Activated naive CD8-positive, alpha-beta T cell treated with anti-CD3 and anti-CD28 coated beads for 36 hours (primary cell): ENCODE measurements at regions not wholly inside any gene's neighbourhood (a gene's known extent, or its start where the extent isn't known, plus 50 kb on each side); places are given as distances from the start of the nearest gene placed in this dataset.
"Not testable (repeated sequence)": the region's sequence is repeated elsewhere in the genome, so short reads cannot be mapped to it uniquely, and the experiment has no call there.

ENCODE experiments used
- DNase-seq: peaks from one replicate; pipeline ENCODE4 v3.0.0; 2021
- H3K27ac Mint-ChIP-seq: one replicate; pipeline ENCODE4 v1.8.0; 2022; ENCODE audit warnings: mild to moderate bottlenecking, moderate library complexity, mixed read lengths
- H3K27me3 Mint-ChIP-seq: one replicate; pipeline ENCODE4 v1.8.0; 2022; ENCODE audit warnings: mild to moderate bottlenecking, mixed read lengths
- H3K36me3 Mint-ChIP-seq: one replicate; pipeline ENCODE4 v1.8.0; 2021; ENCODE audit warnings: mild to moderate bottlenecking, mixed read lengths
- H3K4me1 Mint-ChIP-seq: one replicate; pipeline ENCODE4 v1.8.0; 2021; ENCODE audit warnings: mixed read lengths
- H3K4me3 Mint-ChIP-seq: one replicate; pipeline ENCODE4 v1.8.0; 2022; ENCODE audit warnings: mild to moderate bottlenecking, moderate library complexity, mixed read lengths
- H3K9me3 Mint-ChIP-seq: one replicate; pipeline ENCODE4 v1.8.0; 2022; ENCODE audit warnings: mixed read lengths

DNA sequence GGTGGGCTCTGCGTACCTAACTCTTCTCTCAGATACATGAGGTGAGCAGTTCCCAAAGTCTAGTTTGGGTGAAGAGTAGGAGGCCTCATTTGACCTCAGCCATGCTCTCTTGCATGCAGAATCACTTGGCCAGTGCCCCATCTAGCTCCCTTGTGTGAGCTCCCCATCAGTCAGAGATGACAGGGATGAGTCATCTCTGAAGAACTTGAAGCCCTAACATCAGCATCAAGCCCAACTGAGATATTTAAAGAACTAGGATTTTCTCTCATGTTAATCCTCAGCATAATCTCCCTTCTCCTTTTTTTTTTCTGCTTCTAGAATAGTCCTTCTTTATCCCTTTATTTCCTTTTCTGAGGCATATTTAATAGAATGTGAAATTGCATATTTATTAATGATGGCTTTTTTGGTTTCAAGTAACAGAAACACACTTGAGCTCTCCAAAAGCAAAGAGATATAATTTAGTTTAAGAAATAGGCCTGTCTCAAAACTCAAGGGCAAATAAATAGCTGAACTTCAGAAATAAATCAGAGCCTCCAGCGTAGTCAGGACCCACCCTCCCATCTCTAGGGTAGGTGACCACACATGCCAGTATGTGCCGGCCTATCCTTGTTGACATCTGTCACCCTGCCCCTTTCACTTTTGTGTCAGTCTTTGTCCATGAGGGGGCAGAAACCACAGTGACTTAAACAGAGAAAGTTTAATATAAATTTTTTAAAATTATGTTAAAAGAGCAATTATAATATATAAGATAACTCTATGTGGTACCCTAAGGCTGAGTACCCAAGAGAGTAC is 112.3 kb downstream of the TSEN15 start:
- no peaks in the 10 kb centered on the region for H3K4me1 Mint-ChIP-seq

DNA sequence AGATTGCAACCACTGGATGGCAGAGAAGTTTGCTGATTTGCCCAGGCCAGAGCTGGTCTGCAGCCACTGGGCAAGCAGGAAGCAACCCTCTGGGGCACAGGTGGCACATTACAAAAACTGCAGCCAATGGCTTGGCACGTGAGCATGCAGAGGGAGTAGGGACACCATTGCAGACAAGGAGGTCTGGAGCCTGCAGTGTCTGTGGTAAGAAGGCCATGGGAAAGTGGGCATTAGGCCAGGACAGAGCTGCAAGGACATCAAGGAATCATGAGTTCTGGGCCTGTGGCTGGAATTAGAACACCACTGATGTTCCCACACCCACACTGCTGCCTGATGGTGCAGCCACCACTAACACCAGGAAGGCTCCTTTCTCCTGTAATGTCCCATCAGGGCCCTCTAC is 113.0 kb downstream of the TSEN15 start:
- no peak for DNase-seq
- no peaks in the 10 kb centered on the region for H3K36me3 Mint-ChIP-seq
- H3K4me1 Mint-ChIP-seq: no peaks in the 10 kb centered on the region
- H3K27ac Mint-ChIP-seq: no peak overlapping the region
- H3K27me3 Mint-ChIP-seq: no peaks in the 10 kb centered on the region
- peaks cover 2% of the 10 kb centered on the region for H3K9me3 Mint-ChIP-seq
- no peak overlapping the region for H3K4me3 Mint-ChIP-seq

More for the DNA sequence above, 112.3 kb downstream of the TSEN15 start:
- H3K36me3 Mint-ChIP-seq: no peaks in the 10 kb centered on the region
- no peak overlapping the region for H3K4me3 Mint-ChIP-seq
- H3K9me3 Mint-ChIP-seq: peaks cover 2% of the 10 kb centered on the region
- H3K27me3 Mint-ChIP-seq: no peaks in the 10 kb centered on the region
- H3K27ac Mint-ChIP-seq: no peak overlapping the region
- DNase-seq: no peak

DNA sequence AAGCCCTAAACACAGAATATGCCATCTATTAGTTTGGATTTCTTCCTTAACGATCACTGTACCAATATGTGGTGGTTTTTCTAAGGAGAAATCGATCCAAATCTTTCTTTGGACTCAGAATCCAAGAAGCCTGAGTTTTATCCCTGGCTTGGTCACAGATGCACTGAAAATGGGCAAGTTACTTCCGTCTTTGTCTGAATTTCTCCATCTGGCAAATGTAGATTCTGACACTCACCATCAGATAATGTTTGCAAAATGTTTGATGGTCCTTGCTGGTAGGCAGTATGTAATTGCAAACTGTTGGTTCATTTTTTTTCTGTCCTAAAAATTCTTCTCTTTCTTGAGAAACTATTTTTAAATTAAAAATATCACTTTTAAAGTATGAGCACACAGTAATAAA is 115.0 kb downstream of the TSEN15 start:
- no peak for DNase-seq
- Mint-ChIP-seq H3K4me1 (no peaks in the 10 kb centered on the region), H3K36me3 (no peaks in the 10 kb centered on the region), H3K9me3 (peaks cover 2% of the 10 kb centered on the region), H3K4me3 (no peak overlapping the region), H3K27me3 (peaks cover 2% of the 10 kb centered on the region), H3K27ac (no peak overlapping the region)

DNA sequence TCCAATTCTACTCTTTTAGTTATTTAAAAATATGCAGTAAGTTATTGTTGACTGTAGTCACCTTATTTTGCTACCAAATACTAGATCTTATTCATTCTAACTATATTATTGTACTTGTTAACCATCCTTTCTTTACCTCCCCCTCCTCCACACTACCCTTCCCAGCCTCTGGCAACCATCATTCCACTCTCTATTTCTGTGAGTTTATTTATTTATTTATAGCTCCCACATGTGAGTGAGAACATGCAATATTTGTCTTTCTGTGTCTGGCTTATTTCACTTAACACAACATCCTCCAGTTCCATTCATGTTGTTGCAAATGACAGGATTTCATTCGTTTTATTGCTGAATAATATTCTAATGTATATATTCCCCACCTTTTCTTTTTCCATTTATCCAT is 115.8 kb downstream of the TSEN15 start:
- H3K27ac Mint-ChIP-seq: no peak overlapping the region
- H3K9me3 Mint-ChIP-seq: peaks cover 2% of the 10 kb centered on the region
- peaks cover 2% of the 10 kb centered on the region for H3K27me3 Mint-ChIP-seq
- no peaks in the 10 kb centered on the region for H3K4me1 Mint-ChIP-seq
- no peaks in the 10 kb centered on the region for H3K36me3 Mint-ChIP-seq
- H3K4me3 Mint-ChIP-seq: no peak overlapping the region
- DNase-seq: no peak

DNA sequence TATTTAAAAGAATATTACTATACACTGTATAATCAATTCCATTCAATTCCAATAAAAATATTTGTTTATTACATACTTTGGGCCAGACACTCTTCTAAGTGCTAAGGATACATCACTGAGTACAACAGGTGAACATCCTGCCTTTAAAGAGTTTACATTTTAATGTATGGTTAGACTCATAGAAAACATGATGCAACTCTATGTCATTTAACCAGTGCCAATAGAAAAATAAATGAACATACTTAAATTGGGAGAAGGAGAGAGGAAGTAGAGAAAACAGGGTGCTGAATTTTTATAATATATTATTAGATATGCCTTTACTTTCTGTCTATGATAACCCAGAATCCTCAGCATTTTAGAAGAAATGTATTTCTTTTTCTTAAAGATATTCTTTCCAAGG is 119.2 kb downstream of the TSEN15 start:
- DNase-seq: no peak
- Mint-ChIP-seq H3K4me3 (no peak overlapping the region), H3K27me3 (peaks cover 2% of the 10 kb centered on the region), H3K36me3 (no peaks in the 10 kb centered on the region), H3K4me1 (no peaks in the 10 kb centered on the region), H3K9me3 (no peaks in the 10 kb centered on the region), H3K27ac (no peak overlapping the region)

DNA sequence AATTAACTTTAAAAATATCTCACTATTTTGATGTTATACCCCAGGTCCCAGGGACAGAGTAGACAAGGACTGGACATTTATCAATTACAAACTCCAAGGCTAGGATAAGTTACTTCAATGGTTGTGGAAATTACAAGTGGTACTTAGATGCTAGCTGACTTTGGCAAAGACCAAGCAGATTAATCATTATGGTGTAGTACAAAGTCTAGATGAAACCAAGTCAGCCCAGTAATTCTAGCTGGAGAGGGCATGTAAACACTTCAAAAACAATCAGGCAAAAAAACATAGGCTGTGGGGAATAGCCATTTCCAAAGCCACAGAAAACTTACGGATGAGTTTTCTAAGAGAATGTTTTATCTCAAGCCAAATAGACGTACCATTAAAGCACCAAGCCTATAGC is 124.5 kb downstream of the TSEN15 start:
- no peaks in the 10 kb centered on the region for H3K4me1 Mint-ChIP-seq
- no peak overlapping the region for H3K27ac Mint-ChIP-seq
- no peaks in the 10 kb centered on the region for H3K36me3 Mint-ChIP-seq
- H3K9me3 Mint-ChIP-seq: no peaks in the 10 kb centered on the region
- H3K4me3 Mint-ChIP-seq: no peak overlapping the region
- H3K27me3 Mint-ChIP-seq: no peaks in the 10 kb centered on the region
- DNase-seq: no peak

DNA sequence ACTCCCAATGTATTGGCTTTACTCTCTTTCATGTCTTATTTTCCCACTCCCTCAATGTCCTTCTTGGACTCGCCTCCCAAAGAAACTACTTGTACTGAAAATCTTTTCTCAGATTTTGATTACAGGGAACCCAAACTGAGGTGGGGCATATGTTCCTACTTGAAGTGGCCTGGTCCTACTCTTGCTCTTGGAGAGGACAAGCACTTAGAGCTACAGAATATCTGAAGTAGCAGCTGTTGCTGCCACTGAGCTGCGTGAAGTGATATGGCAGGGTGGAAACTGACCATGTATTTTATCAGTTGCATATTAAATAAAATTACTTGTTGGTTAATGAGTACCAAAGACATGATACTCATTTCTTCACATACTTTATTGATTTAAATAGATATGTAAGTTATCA is 129.5 kb downstream of the TSEN15 start:
- Mint-ChIP-seq H3K4me1 (no peaks in the 10 kb centered on the region), H3K27me3 (no peaks in the 10 kb centered on the region), H3K27ac (no peak overlapping the region), H3K4me3 (no peak overlapping the region), H3K36me3 (no peaks in the 10 kb centered on the region), H3K9me3 (no peaks in the 10 kb centered on the region)
- no peak for DNase-seq

DNA sequence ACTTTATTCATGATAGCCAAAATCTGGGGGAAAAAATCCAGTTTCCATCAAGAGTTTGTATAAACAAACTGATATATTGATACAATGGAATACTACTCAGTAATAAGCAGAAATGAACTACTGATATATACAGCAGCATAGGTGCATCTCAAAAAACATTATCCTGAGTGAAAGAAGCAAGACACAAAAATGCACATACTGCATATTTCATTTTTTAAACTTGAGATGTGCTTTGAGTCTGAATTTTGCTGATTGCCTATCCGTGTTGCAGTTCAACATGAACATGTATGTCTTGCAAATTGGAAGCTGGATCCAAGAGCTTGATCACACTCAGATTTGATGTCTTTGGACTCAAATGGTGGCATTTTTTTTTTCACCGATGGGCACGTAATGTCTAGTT is 132.4 kb downstream of the TSEN15 start:
- no peak overlapping the region for H3K27ac Mint-ChIP-seq
- no peak for DNase-seq

DNA sequence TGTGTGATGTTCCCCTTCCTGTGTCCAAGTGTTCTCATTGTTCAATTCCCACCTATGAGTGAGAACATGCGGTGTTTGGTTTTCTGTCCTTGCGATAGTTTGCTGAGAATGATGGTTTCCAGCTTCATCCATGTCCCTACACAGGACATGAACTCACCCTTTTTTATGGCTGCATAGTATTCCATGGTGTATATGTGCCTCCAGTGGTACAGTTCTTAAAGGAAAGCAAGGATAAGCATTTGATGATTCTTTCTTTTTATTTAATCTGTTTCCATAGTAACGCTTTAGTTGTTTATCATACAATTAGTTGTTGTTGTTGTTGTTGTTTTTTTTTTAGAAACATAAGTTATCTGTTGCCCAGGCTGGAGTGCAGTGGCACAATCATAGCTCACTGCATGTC is 133.1 kb downstream of the TSEN15 start:
- H3K4me3 Mint-ChIP-seq, H3K4me1 Mint-ChIP-seq, H3K27me3 Mint-ChIP-seq, H3K27ac Mint-ChIP-seq, H3K9me3 Mint-ChIP-seq, DNase-seq, H3K36me3 Mint-ChIP-seq: not testable (repeated sequence)

More for the DNA sequence above, 132.4 kb downstream of the TSEN15 start:
- no peaks in the 10 kb centered on the region for H3K9me3 Mint-ChIP-seq
- no peaks in the 10 kb centered on the region for H3K4me1 Mint-ChIP-seq
- H3K27me3 Mint-ChIP-seq: no peaks in the 10 kb centered on the region
- no peak overlapping the region for H3K4me3 Mint-ChIP-seq
- no peaks in the 10 kb centered on the region for H3K36me3 Mint-ChIP-seq

DNA sequence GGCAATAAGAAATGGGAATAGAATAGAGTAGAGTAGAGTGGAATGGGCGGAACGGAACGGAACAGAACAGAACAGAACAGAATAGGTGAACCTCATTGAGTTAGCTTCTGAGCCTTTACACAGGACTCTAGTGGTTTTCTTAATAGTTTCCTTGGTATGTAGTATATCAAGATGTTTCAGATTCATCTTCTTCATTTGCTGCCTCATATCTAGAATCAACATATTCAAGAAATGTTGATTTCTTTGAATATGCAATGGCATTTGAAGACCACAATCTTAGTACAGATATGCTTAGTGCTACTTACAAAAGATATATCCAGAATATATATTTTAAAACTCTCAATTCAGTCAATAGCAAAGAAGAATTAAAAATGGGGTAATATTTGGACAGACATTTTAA is 133.8 kb downstream of the TSEN15 start:
- Mint-ChIP-seq H3K36me3 (no peaks in the 10 kb centered on the region), H3K9me3 (no peaks in the 10 kb centered on the region), H3K27me3 (peaks cover 8% of the 10 kb centered on the region), H3K4me3 (no peak overlapping the region), H3K4me1 (no peaks in the 10 kb centered on the region), H3K27ac (no peak overlapping the region)
- no peak for DNase-seq

DNA sequence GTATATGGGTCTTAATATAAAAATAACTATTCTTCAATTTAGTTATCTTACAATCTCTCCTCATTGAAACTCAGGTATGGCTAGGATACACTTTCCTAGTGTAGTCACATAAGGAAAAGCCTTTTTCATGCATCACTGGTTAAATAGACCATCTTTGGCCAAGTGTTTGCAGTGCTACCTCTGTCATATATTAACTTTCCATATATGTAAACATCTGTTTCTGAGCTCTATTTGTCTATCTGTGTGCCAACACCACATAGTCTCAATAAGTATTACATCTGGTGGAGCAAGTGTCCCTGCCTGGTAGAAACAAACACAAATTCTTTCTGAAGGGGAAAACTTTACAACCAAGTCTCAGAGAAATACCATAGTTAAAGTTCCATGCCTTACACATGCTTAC is 134.6 kb downstream of the TSEN15 start:
- Mint-ChIP-seq H3K27me3 (peaks cover 13% of the 10 kb centered on the region), H3K36me3 (no peaks in the 10 kb centered on the region), H3K4me1 (no peaks in the 10 kb centered on the region), H3K4me3 (no peak overlapping the region), H3K27ac (no peak overlapping the region), H3K9me3 (no peaks in the 10 kb centered on the region)
- no peak for DNase-seq

DNA sequence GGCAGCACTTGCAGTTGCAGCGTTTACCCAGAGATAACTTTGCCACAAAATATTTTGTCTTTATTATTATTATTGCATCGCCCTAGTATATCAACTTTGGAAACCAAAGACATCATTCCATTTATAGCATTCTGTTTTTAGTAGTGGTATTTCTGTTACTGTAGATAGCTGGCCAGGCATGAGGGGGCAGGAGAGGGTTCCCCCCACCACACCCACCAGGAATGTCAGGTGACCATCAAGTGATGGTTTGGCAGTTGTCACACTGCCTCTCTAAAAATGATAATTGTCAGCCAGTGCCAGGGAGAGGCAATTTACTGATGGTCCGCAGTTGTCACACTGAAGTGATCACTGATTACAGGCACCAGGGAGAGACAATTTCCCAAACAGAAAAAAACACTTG is 135.6 kb downstream of the TSEN15 start:
- H3K27ac Mint-ChIP-seq: no peak overlapping the region
- no peak for DNase-seq
- no peaks in the 10 kb centered on the region for H3K36me3 Mint-ChIP-seq
- H3K9me3 Mint-ChIP-seq: no peaks in the 10 kb centered on the region
- H3K4me3 Mint-ChIP-seq: no peak overlapping the region
- H3K27me3 Mint-ChIP-seq: peaks cover 15% of the 10 kb centered on the region
- no peaks in the 10 kb centered on the region for H3K4me1 Mint-ChIP-seq

DNA sequence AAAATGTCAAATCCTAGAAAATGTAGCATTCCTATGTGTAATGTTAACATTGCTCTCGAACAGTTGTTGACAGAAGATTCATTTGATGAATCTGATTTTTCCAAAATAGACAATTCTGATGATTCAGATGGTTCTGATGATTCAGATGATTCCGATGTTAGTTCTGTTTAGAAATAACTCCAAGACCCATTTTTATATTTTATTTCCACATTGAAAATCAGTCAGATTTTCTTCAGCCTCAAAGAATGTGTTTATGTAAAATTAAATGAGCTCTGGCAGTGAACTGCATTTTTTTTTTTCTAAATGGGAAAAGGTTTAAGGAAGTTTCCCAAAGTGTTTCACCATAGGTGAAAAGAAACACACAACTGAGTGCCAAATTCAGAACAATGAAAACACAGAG is 136.5 kb downstream of the TSEN15 start:
- no peak for DNase-seq
- Mint-ChIP-seq H3K27me3 (peaks cover 16% of the 10 kb centered on the region), H3K36me3 (no peaks in the 10 kb centered on the region), H3K4me3 (no peak overlapping the region), H3K9me3 (no peaks in the 10 kb centered on the region), H3K27ac (no peak overlapping the region), H3K4me1 (no peaks in the 10 kb centered on the region)

DNA sequence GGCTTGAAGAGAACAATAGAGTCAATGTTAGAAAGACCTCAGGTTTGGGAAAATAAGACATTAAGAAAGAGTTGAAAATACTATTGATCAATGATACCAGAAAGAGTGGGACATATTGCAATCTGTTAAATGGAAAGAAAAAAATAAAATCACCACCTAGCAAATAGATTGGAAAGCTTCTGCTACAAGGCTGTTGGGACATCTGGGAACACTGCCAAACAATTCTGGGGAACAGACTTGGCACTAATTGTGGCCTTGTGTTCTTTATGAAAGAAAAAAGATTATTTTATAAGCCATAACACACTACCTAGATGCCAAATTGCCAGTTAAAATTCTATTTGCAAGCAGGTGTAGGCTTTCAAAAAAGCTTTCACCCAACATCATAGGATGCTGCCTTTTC is 137.8 kb downstream of the TSEN15 start:
- no peak for DNase-seq
- Mint-ChIP-seq H3K36me3 (no peaks in the 10 kb centered on the region), H3K4me1 (no peaks in the 10 kb centered on the region), H3K27ac (no peak overlapping the region), H3K9me3 (no peaks in the 10 kb centered on the region), H3K4me3 (no peak overlapping the region), H3K27me3 (peaks cover 16% of the 10 kb centered on the region)

DNA sequence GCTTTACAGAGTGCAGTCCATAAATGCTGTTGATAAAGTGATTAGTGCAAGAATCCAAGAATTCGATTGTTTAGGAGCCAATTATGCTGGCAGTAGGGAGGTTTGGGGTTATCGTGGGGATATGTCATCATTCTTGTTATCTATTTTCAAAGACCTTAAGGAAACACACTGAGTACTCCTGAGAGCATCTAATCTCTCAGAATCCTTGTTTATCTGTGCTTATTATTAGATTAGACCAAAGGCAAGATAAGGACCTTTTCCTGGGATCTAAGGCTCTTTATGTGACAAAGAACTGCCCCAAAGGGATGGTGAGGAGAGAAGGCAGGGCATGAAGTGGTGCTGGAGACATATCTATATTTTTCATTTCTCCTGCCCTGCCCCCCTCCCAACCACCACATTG is 139.1 kb downstream of the TSEN15 start:
- H3K9me3 Mint-ChIP-seq: no peaks in the 10 kb centered on the region
- no peak overlapping the region for H3K27ac Mint-ChIP-seq
- DNase-seq: no peak
- H3K4me3 Mint-ChIP-seq: no peak overlapping the region
- peaks cover 16% of the 10 kb centered on the region for H3K27me3 Mint-ChIP-seq
- H3K36me3 Mint-ChIP-seq: no peaks in the 10 kb centered on the region
- H3K4me1 Mint-ChIP-seq: no peaks in the 10 kb centered on the region

DNA sequence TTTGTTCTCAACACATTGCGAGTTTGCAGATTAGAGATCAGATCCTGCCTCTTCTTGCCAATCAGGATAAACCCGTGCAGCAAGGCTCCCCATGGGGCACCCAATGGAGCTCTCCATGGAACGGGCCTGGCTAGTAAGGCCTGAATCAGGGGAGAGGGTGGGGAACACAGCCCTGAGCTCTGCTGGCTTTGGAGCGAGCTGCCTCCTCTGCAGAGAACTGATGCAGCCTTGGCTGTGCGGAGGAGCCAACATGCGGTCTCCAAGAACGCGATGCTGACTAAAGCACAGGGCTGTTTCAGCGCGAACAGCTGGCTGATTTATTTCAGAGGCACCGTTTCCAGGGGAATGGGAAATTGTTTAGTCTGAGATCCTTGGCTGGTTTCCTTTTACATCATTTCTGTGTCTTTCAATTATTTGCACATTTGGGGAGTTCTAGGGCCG is 139.7 kb downstream of the TSEN15 start:
- Mint-ChIP-seq H3K27me3 (peaks cover 16% of the 10 kb centered on the region), H3K4me3 (no peak overlapping the region), H3K27ac (no peak overlapping the region)

More for the DNA sequence above, 139.7 kb downstream of the TSEN15 start:
- no peak for DNase-seq
- Mint-ChIP-seq H3K36me3 (no peaks in the 10 kb centered on the region), H3K4me1 (no peaks in the 10 kb centered on the region), H3K9me3 (no peaks in the 10 kb centered on the region)
